ENCODE measurements at regions not wholly inside any gene's neighbourhood (a gene's known extent, or its start where the extent isn't known, plus 50 kb on each side); places are given as distances from the start of the nearest gene placed in this dataset.

DNA sequence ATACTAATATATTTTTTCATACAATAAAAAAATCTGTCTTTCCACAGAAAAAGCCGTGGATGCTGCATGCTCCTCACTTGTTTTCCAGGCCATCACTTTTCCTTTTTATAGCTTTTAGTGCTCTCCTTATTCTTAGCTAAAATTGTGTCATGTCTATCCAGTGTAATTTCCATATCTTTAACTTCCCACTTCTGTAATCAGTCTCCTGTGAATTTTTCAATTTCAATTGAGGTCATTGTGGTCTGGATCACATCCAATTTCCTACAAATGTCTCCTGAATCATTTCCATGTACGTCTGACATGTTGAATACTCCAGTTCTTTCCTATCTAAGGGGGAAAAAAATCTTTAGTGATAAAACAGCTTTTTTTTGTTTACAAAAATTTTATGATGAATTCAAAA, 838.2 kb upstream of the B3GALT2 start:
- TF ChIP-seq CTCF (IDR thresholded peaks at IDR 0.05; ENCODE audit: low read length): no peak
- TF ChIP-seq EZH2 (IDR thresholded peaks at IDR 0.05; ENCODE audit: borderline replicate concordance, low read length): no peak
